Omental fat pad (tissue), 3 donors: ENCODE measurements at regions not wholly inside any gene's neighbourhood (a gene's known extent, or its start where the extent isn't known, plus 50 kb on each side); places are given as distances from the start of the nearest gene placed in this dataset.
"Not testable (repeated sequence)": the region's sequence is repeated elsewhere in the genome, so short reads cannot be mapped to it uniquely, and the experiment has no call there.

Experiments
- ATAC-seq: fragments of 150-250 bp; one replicate; pipeline ENCODE4 v1.9.1; 2016; ENCODE audit warnings: mild to moderate bottlenecking, moderate library complexity; ENCODE audit not compliant: low FRiP score
- DNase-seq: peaks from one replicate; pipeline ENCODE4 v3.0.0-alpha.2; 2019; ENCODE audit warnings: low spot score
- TF ChIP-seq, protein P1 (sequence below), 3 donors: fragments of 450-650 bp; IDR thresholded peaks; one replicate each; pipeline ENCODE4 v1.5.1; 2016 to 2017; ENCODE audit warnings: antibody characterized with exemption in 3 of 3, mild to moderate bottlenecking in 3 of 3, moderate library complexity in 2 of 3

DNA sequence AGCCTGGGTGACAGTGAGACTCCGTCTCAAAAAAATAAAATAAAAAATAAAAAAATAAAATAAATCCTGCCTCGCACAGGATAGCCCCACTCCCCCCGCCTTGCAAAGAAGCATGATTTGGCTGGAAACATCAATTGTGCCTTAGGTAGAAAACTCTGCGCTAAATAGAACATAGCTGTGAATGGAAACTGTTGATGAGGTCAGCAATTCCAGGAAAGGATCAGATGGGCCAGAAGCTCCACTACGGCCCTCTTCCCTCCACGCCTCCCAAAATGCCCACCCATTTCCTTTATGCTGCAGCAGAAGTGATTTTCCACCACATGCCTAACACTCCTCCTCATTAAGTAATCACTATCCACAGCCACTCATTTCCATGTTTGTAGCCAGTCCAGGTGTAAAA, 473.4 kb downstream of the XYLT1 start:
- ATAC-seq (peak; percentile 37), DNase-seq (no peak)
- TF ChIP-seq, protein P1, sequence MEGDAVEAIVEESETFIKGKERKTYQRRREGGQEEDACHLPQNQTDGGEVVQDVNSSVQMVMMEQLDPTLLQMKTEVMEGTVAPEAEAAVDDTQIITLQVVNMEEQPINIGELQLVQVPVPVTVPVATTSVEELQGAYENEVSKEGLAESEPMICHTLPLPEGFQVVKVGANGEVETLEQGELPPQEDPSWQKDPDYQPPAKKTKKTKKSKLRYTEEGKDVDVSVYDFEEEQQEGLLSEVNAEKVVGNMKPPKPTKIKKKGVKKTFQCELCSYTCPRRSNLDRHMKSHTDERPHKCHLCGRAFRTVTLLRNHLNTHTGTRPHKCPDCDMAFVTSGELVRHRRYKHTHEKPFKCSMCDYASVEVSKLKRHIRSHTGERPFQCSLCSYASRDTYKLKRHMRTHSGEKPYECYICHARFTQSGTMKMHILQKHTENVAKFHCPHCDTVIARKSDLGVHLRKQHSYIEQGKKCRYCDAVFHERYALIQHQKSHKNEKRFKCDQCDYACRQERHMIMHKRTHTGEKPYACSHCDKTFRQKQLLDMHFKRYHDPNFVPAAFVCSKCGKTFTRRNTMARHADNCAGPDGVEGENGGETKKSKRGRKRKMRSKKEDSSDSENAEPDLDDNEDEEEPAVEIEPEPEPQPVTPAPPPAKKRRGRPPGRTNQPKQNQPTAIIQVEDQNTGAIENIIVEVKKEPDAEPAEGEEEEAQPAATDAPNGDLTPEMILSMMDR (IDR thresholded peaks at IDR 0.05): no peak

DNA sequence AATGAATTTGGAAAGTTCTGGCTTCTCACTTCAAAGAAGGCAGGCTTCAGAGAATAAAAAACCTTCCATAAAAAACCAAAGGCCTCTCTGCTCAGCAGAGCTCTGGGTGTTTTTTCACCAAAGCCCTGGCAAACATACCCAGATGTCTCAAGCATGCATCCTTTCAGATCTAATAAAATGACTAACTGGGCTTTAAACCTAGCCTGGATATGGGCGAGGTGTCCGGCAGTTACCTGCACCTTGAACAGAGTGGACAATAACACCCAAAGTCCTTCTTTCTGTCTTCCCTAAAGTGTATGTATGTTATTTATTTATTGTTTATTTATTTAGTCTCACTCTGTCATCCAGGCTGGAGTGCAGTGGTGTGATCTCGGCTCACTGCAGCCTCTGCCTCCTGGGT, 469.3 kb downstream of the XYLT1 start:
- DNase-seq: no peak
- TF ChIP-seq, protein P1 (IDR thresholded peaks at IDR 0.05): no peak
- no peak for ATAC-seq

DNA sequence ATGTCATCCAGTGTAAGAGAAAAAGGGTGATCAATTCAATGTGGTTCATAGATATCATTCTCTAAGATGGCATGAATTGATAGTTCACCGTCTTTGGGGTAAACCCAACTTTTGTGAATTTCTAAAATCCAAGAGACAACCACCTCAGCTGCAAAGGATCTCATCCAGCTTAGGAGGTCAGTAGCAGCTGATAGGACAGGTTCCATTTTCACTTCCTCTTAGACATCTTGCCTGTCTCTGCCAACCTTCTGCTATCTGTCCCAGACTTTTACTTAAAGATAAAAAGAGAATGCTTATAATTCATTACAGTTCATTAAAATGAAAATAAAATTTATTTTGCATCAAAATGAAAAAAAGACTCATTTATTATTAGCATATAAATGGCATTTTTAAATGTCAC, 468.2 kb downstream of the XYLT1 start:
- TF ChIP-seq, protein P1 (IDR thresholded peaks at IDR 0.05): no peak
- no peak for ATAC-seq
- no peak for DNase-seq

DNA sequence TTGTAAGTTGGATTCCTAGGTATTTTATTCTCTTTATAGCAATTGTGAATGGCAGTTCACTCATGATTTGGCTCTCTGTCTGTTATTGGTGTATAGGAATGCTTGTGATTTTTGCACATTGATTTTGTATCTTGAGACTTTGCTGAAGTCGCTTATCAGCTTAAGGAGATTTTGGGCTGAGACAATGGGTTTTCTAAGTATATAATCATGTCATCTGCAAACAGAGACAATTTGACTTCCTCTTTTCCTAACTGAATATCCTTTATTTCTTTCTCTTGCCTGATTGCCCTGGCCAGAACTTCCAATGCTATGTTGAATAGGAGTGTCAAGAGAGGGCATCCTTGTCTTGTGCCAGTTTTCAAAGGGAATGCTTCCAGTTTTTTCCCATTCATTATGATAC, 464.8 kb downstream of the XYLT1 start:
- ATAC-seq, DNase-seq: not testable (repeated sequence)

DNA sequence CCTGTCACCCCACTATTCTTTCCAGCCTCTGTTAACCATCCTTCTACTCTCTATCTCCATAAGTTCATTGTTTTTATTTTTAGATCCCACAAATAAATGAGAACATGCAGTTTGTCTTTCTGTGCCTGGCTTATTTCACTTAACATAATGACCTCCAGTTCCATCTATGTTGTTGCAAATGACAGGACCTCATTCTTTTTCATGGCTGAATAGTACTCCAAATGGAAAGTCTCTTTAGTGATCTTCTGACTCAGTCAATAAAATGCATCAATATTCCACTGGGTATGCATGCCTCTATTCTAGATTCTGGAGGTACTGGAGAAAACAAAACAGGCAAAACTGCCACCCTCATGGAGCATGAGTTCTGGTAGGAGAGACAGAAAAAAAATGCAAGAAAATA, 459.0 kb downstream of the XYLT1 start:
- ATAC-seq (no peak), DNase-seq (no peak)
- TF ChIP-seq, protein P1 (IDR thresholded peaks at IDR 0.05): no peak

DNA sequence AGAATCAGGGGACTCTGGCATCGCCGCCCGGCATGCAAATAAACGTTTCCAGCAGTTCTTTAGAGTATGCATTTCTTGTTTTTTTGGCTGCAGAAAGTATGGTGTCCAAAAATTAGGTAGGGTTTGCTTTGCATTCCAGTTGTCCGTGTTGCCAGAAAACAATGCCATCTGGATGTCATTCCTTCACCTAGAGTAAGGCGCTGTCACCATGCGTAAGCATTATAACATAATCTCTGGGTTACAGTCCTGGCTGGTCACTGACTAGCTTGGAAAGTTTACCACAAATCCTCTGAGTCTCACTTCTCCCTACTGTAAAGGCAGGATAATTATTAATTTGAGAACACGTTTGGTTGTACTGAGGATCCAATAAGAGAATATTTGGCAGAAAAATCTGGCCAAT, 457.7 kb downstream of the XYLT1 start:
- DNase-seq (no peak), ATAC-seq (no peak)
- TF ChIP-seq, protein P1 (IDR thresholded peaks at IDR 0.05): no peak

DNA sequence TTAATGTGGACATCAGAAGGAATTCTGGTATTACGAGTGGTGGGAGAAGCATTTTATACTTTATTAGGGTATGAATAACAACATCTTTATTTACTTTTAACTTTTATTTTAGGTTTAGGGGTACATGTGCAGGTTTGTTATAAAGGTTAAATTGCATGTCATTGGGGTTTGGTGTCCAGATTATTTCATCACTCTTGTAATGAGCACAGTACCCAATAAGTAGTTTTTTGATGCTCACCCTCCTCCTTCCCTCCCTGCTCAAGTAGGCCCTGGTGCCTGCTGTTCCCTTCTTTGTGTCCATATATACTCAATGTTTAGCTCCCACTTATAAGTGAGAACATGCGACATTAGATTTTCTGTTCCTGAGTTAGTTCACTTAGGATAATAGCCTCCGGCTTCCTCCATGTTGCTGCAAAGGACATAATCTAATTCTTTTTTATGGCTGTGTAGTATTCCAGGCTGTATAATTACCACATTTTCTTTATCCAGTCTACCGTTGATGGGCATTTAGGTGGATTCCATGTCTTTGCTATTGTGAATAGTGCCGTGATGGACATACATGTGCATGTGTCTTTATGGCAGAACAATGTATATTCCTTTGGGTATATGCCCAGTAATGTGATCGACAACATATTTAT, 456.2 kb downstream of the XYLT1 start:
- no peak for ATAC-seq
- TF ChIP-seq, protein P1 (IDR thresholded peaks at IDR 0.05): no peak
- DNase-seq: no peak
